H1 (cell line): ENCODE measurements at regions not wholly inside any gene's neighbourhood (a gene's known extent, or its start where the extent isn't known, plus 50 kb on each side); places are given as distances from the start of the nearest gene placed in this dataset.

Experiments
- CTCF ChIA-PET: fragments of 300-600 bp; sonication (Branson Sonifier 250); formaldehyde crosslinking; loops from one replicate; lab custom pipeline; 2021; ENCODE audit not compliant: partially characterized antibody; lab: Charles Lee
- POLR2A ChIA-PET: fragments of 300-600 bp; sonication (Branson Sonifier 250); formaldehyde crosslinking; loops from one replicate; lab custom pipeline; 2021; ENCODE audit warnings: inconsistent platforms; ENCODE audit not compliant: partially characterized antibody; lab: Charles Lee
- DNase-seq, 2 experiments: peaks; one replicate each; pipeline versions ENCODE4 v3.0.0 to v3.0.0-alpha.2; 2010 to 2022; ENCODE audit warnings: low spot score in 2 of 2, low read depth in 1 of 2, mixed read lengths in 1 of 2
- FAIRE-seq: peaks from 2 replicates; lab custom pipeline; 2011; peaks lifted over from hg19 to GRCh38; lab: Jason Lieb, UNC
- H2AFZ ChIP-seq: 2 replicates; pipeline ENCODE4 v1.8.1; 2012; ENCODE audit warnings: low read length, inconsistent platforms
- H2AK5ac ChIP-seq: 2 replicates; pipeline ENCODE4 v1.6.1; 2013; ENCODE audit warnings: low read depth, low read length
- H2BK120ac ChIP-seq: replicated peaks from 2 replicates; pipeline ENCODE3; 2013; ENCODE audit warnings: low read depth, low read length, inconsistent platforms
- H2BK12ac ChIP-seq: 2 replicates; pipeline ENCODE4 v1.6.1; 2013; ENCODE audit warnings: low read depth, low read length
- H2BK15ac ChIP-seq: 2 replicates; pipeline ENCODE4 v1.6.1; 2013; ENCODE audit warnings: low read length
- H2BK20ac ChIP-seq: 2 replicates; pipeline ENCODE4 v1.6.1; 2013; ENCODE audit warnings: low read length
- H2BK5ac ChIP-seq: 2 replicates; pipeline ENCODE4 v1.6.1; 2013; ENCODE audit warnings: low read depth, low read length
- H3K14ac ChIP-seq: 2 replicates; pipeline ENCODE4 v1.6.1; 2013; ENCODE audit warnings: inconsistent platforms; ENCODE audit not compliant: insufficient read length
- H3K18ac ChIP-seq: 2 replicates; pipeline ENCODE4 v1.6.1; 2013; ENCODE audit warnings: low read length; ENCODE audit errors: extremely low read depth
- H3K23ac ChIP-seq: 2 replicates; pipeline ENCODE4 v1.6.1; 2013; ENCODE audit warnings: inconsistent platforms; ENCODE audit not compliant: insufficient read length
- H3K23me2 ChIP-seq: 2 replicates; pipeline ENCODE4 v1.6.1; 2013; ENCODE audit warnings: low read depth, low read length
- H3K27ac ChIP-seq: 2 replicates; pipeline ENCODE4 v1.6.1; 2011; ENCODE audit warnings: low read depth, low read length, inconsistent platforms
- H3K27me3 ChIP-seq, 4 experiments: replicated peaks in 1 of 4; 1 replicate in 1 of 4; 2 replicates in 3 of 4; pipeline versions ENCODE4 v1.6.1 to v1.8.1; 2011 to 2013; ENCODE audit warnings: low read length in 3 of 4, mild to moderate bottlenecking in 3 of 4, inconsistent platforms in 2 of 4, mixed read lengths in 2 of 4, moderate library complexity in 1 of 4; ENCODE audit not compliant: control insufficient read depth in 3 of 4, insufficient read depth in 3 of 4; ENCODE audit errors: extremely low read depth in 1 of 4
- H3K36me3 ChIP-seq, 4 experiments: 2 replicates each; pipeline versions ENCODE4 v1.6.1 to v1.8.1; 2011 to 2013; ENCODE audit warnings: mild to moderate bottlenecking in 4 of 4, low read length in 3 of 4, moderate library complexity in 2 of 4, control low read depth in 1 of 4, inconsistent platforms in 1 of 4; ENCODE audit not compliant: insufficient read depth in 4 of 4, control insufficient read depth in 2 of 4
- H3K4ac ChIP-seq: replicated peaks from 2 replicates; pipeline ENCODE3; 2013; ENCODE audit warnings: low read length, low read depth, mixed read lengths, inconsistent platforms; ENCODE audit not compliant: insufficient read length
- H3K4me1 ChIP-seq, 4 experiments: replicated peaks in 1 of 4; 1 replicate in 1 of 4; 2 replicates in 3 of 4; pipeline versions ENCODE4 v1.6.1 to v1.8.1; 2011 to 2013; ENCODE audit warnings: low read length in 3 of 4, inconsistent platforms in 2 of 4, mixed read lengths in 1 of 4; ENCODE audit not compliant: insufficient read depth in 4 of 4, control insufficient read depth in 3 of 4
- H3K4me2 ChIP-seq, 2 experiments: 2 replicates each; pipeline versions ENCODE4 v1.6.1 to v1.8.1; 2011 to 2013; ENCODE audit warnings: low read depth in 2 of 2, low read length in 2 of 2, control low read depth in 1 of 2, inconsistent platforms in 1 of 2, mild to moderate bottlenecking in 1 of 2; ENCODE audit not compliant: insufficient read depth in 1 of 2
- H3K4me3 ChIP-seq, 4 experiments: fragments of 200-600, 300-600 bp in 1 of 4; sonication (generic), shearing (Covaris generic), sonication (Bioruptor Twin) in 1 of 4; 2 replicates each; pipeline versions ENCODE4 v1.5.1 to v1.8.1; 2011 to 2016; ENCODE audit warnings: low read length in 4 of 4, low read depth in 3 of 4, control low read depth in 2 of 4, inconsistent platforms in 2 of 4, mild to moderate bottlenecking in 2 of 4, mixed read lengths in 1 of 4, moderate library complexity in 1 of 4; ENCODE audit not compliant: insufficient read depth in 2 of 4; ENCODE audit errors: extremely low read depth in 1 of 4
- H3K56ac ChIP-seq: replicated peaks from 2 replicates; pipeline ENCODE3; 2013; ENCODE audit warnings: low read depth, mild to moderate bottlenecking, mixed read lengths, low read length, inconsistent platforms; ENCODE audit not compliant: insufficient read length
- H3K79me1 ChIP-seq: 2 replicates; pipeline ENCODE4 v1.6.1; 2013; ENCODE audit warnings: low read depth, low read length, control low read depth
- H3K79me2 ChIP-seq, 2 experiments: 2 replicates each; pipeline versions ENCODE4 v1.6.1 to v1.8.1; 2012 to 2013; ENCODE audit warnings: low read length in 2 of 2, mild to moderate bottlenecking in 2 of 2, inconsistent platforms in 1 of 2; ENCODE audit not compliant: insufficient read depth in 2 of 2, control insufficient read depth in 1 of 2
- H3K9ac ChIP-seq, 4 experiments: replicated peaks in 1 of 4; 1 replicate in 1 of 4; 2 replicates in 3 of 4; pipeline versions ENCODE4 v1.6.1 to v1.8.1; 2011 to 2013; ENCODE audit warnings: low read depth in 3 of 4, low read length in 3 of 4, control low read depth in 2 of 4, mild to moderate bottlenecking in 2 of 4, moderate library complexity in 2 of 4, inconsistent platforms in 1 of 4; ENCODE audit errors: extremely low read depth in 1 of 4
- H3K9me3 ChIP-seq, 2 experiments: 2 replicates each; pipeline versions ENCODE4 v1.6.1 to v1.8.1; 2012 to 2013; ENCODE audit warnings: mild to moderate bottlenecking in 2 of 2, moderate library complexity in 2 of 2, control low read depth in 1 of 2, inconsistent platforms in 1 of 2, low read depth in 1 of 2, low read length in 1 of 2, mixed read lengths in 1 of 2; ENCODE audit not compliant: insufficient read depth in 2 of 2
- H4K20me1 ChIP-seq, 2 experiments: replicated peaks in 1 of 2; 2 replicates each; pipeline versions ENCODE3 to v1.8.1; 2011 to 2013; ENCODE audit warnings: inconsistent platforms in 2 of 2, low read length in 2 of 2, mild to moderate bottlenecking in 1 of 2; ENCODE audit not compliant: insufficient read depth in 2 of 2, control insufficient read depth in 1 of 2
- H4K5ac ChIP-seq: 2 replicates; pipeline ENCODE4 v1.6.1; 2013; ENCODE audit warnings: low read length, low read depth, mixed read lengths, inconsistent platforms; ENCODE audit not compliant: insufficient read length
- H4K8ac ChIP-seq: 2 replicates; pipeline ENCODE4 v1.8.0; 2013; ENCODE audit warnings: mild to moderate bottlenecking, moderate library complexity, low read length, inconsistent platforms; ENCODE audit not compliant: insufficient read depth; ENCODE audit errors: extremely low read depth
- H4K91ac ChIP-seq: replicated peaks from 2 replicates; pipeline ENCODE3; 2013; ENCODE audit warnings: low read length, mixed read lengths, inconsistent platforms; ENCODE audit not compliant: insufficient read length
- CHD2 ChIP-seq: IDR thresholded peaks from 2 replicates; pipeline ENCODE4 v1.6.1; 2012; ENCODE audit warnings: low read length, improper control_type of control experiment
- GABPA ChIP-seq: IDR thresholded peaks from 2 replicates; pipeline ENCODE4 v1.6.1; 2011; ENCODE audit warnings: mild to moderate bottlenecking, low read length, moderate library complexity, borderline replicate concordance; ENCODE audit not compliant: insufficient read depth
- GTF2F1 ChIP-seq: IDR thresholded peaks from 2 replicates; pipeline ENCODE4 v1.6.1; 2012; ENCODE audit warnings: low read depth, low read length, improper control_type of control experiment, borderline replicate concordance
- KDM4A ChIP-seq: IDR thresholded peaks from one replicate; pipeline ENCODE4 v1.7.1; 2012; ENCODE audit warnings: low read depth, mild to moderate bottlenecking, moderate library complexity, low read length, inconsistent platforms; ENCODE audit not compliant: severe bottlenecking
- RAD21 ChIP-seq, 2 experiments: IDR thresholded peaks in 1 of 2; conservative IDR thresholded peaks in 1 of 2; 2 replicates each; pipeline ENCODE4 v1.6.1; 2011; ENCODE audit warnings: low read depth in 2 of 2, low read length in 2 of 2, improper control_type of control experiment in 1 of 2, inconsistent platforms in 1 of 2, mild to moderate bottlenecking in 1 of 2, moderate library complexity in 1 of 2
- SIX5 ChIP-seq: IDR thresholded peaks from 2 replicates; pipeline ENCODE4 v1.6.1; 2011; ENCODE audit warnings: mild to moderate bottlenecking, low read depth, low read length
- SRF ChIP-seq: IDR thresholded peaks from 2 replicates; pipeline ENCODE4 v1.6.1; 2011; ENCODE audit warnings: mild to moderate bottlenecking, low read depth, low read length, moderate library complexity
- TAF7 ChIP-seq: optimal IDR thresholded peaks from 2 replicates; pipeline ENCODE3; 2011; ENCODE audit warnings: low read depth, mild to moderate bottlenecking, inconsistent platforms, low read length, moderate library complexity, borderline replicate concordance
- WGBS, 2 experiments: shearing (Covaris generic) in 1 of 2; methylation state at CpG; one replicate each; pipeline versions ENCODE4 v1.1.6 to v1.1.7; 2013 to 2015; ENCODE audit warnings: low lambda C conversion rate in 2 of 2, mixed read lengths in 2 of 2, inconsistent platforms in 1 of 2, low coverage in 1 of 2, missing lambda C conversion rate in 1 of 2; ENCODE audit not compliant: insufficient replicate concordance in 2 of 2, insufficient coverage in 1 of 2, insufficient read length in 1 of 2; ENCODE audit errors: extremely low coverage in 1 of 2, missing lambda C conversion rate in 1 of 2; 5-methylcytosine and 5-hydroxymethylcytosine counted together

DNA sequence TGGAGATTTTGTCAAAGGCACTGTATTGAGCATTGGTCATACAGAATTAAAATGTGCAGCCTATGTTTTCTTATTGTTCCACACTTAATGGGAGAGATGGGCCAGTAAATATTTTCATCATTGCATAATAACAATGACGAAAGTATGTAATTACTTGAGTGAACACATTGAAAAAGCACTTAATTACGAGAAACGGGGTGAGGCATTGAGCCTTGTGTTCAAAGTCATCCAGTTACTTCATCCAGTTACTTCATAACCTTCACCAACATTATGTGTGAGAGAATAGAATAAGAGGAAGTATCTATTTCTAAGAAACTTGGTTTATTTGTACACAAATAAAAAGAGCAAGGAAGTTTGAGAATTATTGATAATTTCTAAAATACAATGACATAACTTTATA, 1427.0 kb downstream of the ADGRL3 start:
- Histone ChIP-seq H3K79me2 (no peaks in the 10 kb centered on the region), H3K56ac (no peak overlapping the region), H3K18ac (no peak overlapping the region)
- TF ChIP-seq RAD21 (IDR thresholded peaks at IDR 0.05 in 1 of 2, conservative IDR thresholded peaks at IDR 0.05 in 1 of 2; ENCODE audit: low read depth in 2 of 2, low read length in 2 of 2) (no peak), CHD2 (no peak), KDM4A (no peak), SRF (no peak), GABPA (no peak), GTF2F1 (no peak), TAF7 (no peak), SIX5 (no peak)

More for the DNA sequence above, 1427.0 kb downstream of the ADGRL3 start:
- Histone ChIP-seq H3K4me1 (no peaks in the 10 kb centered on the region), H3K14ac (no peak overlapping the region), H2BK120ac (no peak overlapping the region), H4K20me1 (no peaks in the 10 kb centered on the region), H4K91ac (no peak overlapping the region), H3K23me2 (no peaks in the 10 kb centered on the region; the same call in 1 of the 2 replicates), H3K36me3 (no peaks in the 10 kb centered on the region), H2BK12ac (no peak overlapping the region), H3K9ac (no peak overlapping the region), H4K8ac (no peak overlapping the region), H2AFZ (no peak overlapping the region), H2AK5ac (no peak overlapping the region), H4K5ac (no peak overlapping the region), H3K23ac (no peak overlapping the region), H3K79me1 (no peaks in the 10 kb centered on the region), H3K4me3 (no peak overlapping the region), H3K4me2 (no peak overlapping the region), H3K4ac (no peak overlapping the region), H3K27ac (no peak overlapping the region), H2BK20ac (no peak overlapping the region), H3K9me3 (peaks cover 0 to 5% of the 10 kb centered on the region in 2 experiments; a peak in 1 of 4 replicates), H2BK15ac (no peak overlapping the region), H3K27me3 (no peaks in the 10 kb centered on the region), H2BK5ac (no peak overlapping the region)
- no peak for FAIRE-seq
- CTCF ChIA-PET = no interaction called here
- WGBS, 2 experiments = 89% methylated on average over 3 of the region's 3 CpGs; no CpG with 5 or more reads in 1 of the 2 experiments
- DNase-seq = no peak
- POLR2A ChIA-PET = no interaction called here
